ENCODE measurements at regions not wholly inside any gene's neighbourhood (a gene's known extent, or its start where the extent isn't known, plus 50 kb on each side); places are given as distances from the start of the nearest gene placed in this dataset.

DNA sequence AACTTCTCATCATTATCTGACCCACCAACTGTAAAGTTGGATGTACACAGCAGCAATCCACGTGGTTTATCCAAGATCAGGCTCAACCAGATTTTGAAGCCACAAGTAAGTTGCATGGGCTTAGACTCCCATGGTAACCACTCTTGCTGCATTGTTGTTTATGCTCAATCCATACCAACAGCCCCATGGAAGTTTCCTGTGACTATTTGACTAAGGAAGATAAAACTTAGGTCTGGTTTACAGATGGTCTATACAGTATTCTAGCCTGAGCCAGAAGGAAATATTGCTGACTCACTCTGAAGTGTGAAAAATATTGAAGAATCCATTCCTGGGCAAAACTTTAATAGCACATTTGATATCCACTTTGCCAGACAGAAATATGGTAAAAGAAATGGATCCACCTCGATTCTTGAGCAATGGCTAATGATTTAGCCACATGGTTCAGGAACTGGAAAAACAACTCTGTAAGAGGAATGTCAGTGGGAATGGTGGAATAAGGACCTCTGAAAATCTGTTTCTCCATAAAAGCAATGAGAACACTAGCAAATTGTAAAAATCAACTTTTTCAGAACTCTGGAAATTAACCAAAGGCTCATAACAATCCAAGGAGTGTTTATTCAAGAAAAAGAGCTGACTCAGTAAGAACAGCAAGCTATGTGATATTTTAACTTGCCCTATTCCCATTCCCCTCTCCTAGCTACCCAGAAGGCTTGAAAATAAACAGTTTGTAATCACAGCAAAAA lies 162.9 kb upstream of the STT3B start:
- no peaks in the 10 kb centered on the region for H3F3A ChIP-seq (replicated peaks; ENCODE audit: low read depth)
- no peak overlapping the region for H3K4me2 ChIP-seq
- no peaks in the 10 kb centered on the region; the same call in 2 of the 3 replicates for H3K9me3 Mint-ChIP-seq
- TF ChIP-seq STAT1 (IDR thresholded peaks at IDR 0.05; ENCODE audit: unreplicated experiment), result no peak
- no peak for TF ChIP-seq POLR2AphosphoS5 (IDR thresholded peaks at IDR 0.05; ENCODE audit: low read depth)
- TF ChIP-seq, protein P1, sequence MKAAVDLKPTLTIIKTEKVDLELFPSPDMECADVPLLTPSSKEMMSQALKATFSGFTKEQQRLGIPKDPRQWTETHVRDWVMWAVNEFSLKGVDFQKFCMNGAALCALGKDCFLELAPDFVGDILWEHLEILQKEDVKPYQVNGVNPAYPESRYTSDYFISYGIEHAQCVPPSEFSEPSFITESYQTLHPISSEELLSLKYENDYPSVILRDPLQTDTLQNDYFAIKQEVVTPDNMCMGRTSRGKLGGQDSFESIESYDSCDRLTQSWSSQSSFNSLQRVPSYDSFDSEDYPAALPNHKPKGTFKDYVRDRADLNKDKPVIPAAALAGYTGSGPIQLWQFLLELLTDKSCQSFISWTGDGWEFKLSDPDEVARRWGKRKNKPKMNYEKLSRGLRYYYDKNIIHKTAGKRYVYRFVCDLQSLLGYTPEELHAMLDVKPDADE (IDR thresholded peaks at IDR 0.05), result no peak
- no peak for TF ChIP-seq JUNB (IDR thresholded peaks at IDR 0.05; ENCODE audit: unreplicated experiment)
- no peak for TF ChIP-seq EZH2phosphoT487 (IDR thresholded peaks at IDR 0.05; ENCODE audit: unreplicated experiment)
- no peak for TF ChIP-seq CREB1 (CRISPR knock-in tag; IDR thresholded peaks at IDR 0.05; ENCODE audit: low read depth)
- no peak for TF ChIP-seq ZNF114 (CRISPR knock-in tag; IDR thresholded peaks at IDR 0.05)
- TF ChIP-seq, protein P2, sequence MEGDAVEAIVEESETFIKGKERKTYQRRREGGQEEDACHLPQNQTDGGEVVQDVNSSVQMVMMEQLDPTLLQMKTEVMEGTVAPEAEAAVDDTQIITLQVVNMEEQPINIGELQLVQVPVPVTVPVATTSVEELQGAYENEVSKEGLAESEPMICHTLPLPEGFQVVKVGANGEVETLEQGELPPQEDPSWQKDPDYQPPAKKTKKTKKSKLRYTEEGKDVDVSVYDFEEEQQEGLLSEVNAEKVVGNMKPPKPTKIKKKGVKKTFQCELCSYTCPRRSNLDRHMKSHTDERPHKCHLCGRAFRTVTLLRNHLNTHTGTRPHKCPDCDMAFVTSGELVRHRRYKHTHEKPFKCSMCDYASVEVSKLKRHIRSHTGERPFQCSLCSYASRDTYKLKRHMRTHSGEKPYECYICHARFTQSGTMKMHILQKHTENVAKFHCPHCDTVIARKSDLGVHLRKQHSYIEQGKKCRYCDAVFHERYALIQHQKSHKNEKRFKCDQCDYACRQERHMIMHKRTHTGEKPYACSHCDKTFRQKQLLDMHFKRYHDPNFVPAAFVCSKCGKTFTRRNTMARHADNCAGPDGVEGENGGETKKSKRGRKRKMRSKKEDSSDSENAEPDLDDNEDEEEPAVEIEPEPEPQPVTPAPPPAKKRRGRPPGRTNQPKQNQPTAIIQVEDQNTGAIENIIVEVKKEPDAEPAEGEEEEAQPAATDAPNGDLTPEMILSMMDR (conservative IDR thresholded peaks at IDR 0.05; ENCODE audit: low read depth in 2 of 2), result no peak
- TF ChIP-seq, protein P3, sequence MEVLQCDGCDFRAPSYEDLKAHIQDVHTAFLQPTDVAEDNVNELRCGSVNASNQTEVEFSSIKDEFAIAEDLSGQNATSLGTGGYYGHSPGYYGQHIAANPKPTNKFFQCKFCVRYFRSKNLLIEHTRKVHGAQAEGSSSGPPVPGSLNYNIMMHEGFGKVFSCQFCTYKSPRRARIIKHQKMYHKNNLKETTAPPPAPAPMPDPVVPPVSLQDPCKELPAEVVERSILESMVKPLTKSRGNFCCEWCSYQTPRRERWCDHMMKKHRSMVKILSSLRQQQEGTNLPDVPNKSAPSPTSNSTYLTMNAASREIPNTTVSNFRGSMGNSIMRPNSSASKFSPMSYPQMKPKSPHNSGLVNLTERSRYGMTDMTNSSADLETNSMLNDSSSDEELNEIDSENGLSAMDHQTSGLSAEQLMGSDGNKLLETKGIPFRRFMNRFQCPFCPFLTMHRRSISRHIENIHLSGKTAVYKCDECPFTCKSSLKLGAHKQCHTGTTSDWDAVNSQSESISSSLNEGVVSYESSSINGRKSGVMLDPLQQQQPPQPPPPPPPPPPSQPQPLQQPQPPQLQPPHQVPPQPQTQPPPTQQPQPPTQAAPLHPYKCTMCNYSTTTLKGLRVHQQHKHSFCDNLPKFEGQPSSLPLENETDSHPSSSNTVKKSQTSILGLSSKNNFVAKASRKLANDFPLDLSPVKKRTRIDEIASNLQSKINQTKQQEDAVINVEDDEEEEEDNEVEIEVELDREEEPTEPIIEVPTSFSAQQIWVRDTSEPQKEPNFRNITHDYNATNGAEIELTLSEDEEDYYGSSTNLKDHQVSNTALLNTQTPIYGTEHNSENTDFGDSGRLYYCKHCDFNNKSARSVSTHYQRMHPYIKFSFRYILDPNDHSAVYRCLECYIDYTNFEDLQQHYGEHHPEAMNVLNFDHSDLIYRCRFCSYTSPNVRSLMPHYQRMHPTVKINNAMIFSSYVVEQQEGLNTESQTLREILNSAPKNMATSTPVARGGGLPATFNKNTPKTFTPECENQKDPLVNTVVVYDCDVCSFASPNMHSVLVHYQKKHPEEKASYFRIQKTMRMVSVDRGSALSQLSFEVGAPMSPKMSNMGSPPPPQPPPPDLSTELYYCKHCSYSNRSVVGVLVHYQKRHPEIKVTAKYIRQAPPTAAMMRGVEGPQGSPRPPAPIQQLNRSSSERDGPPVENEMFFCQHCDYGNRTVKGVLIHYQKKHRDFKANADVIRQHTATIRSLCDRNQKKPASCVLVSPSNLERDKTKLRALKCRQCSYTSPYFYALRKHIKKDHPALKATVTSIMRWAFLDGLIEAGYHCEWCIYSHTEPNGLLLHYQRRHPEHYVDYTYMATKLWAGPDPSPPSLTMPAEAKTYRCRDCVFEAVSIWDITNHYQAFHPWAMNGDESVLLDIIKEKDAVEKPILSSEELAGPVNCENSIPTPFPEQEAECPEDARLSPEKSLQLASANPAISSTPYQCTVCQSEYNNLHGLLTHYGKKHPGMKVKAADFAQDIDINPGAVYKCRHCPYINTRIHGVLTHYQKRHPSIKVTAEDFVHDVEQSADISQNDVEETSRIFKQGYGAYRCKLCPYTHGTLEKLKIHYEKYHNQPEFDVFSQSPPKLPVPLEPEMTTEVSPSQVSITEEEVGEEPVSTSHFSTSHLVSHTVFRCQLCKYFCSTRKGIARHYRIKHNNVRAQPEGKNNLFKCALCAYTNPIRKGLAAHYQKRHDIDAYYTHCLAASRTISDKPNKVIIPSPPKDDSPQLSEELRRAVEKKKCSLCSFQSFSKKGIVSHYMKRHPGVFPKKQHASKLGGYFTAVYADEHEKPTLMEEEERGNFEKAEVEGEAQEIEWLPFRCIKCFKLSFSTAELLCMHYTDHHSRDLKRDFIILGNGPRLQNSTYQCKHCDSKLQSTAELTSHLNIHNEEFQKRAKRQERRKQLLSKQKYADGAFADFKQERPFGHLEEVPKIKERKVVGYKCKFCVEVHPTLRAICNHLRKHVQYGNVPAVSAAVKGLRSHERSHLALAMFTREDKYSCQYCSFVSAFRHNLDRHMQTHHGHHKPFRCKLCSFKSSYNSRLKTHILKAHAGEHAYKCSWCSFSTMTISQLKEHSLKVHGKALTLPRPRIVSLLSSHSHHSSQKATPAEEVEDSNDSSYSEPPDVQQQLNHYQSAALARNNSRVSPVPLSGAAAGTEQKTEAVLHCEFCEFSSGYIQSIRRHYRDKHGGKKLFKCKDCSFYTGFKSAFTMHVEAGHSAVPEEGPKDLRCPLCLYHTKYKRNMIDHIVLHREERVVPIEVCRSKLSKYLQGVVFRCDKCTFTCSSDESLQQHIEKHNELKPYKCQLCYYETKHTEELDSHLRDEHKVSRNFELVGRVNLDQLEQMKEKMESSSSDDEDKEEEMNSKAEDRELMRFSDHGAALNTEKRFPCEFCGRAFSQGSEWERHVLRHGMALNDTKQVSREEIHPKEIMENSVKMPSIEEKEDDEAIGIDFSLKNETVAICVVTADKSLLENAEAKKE (CRISPR knock-in tag; IDR thresholded peaks at IDR 0.05), result no peak
- no peak for TF ChIP-seq NANOG (IDR thresholded peaks at IDR 0.05; ENCODE audit: borderline replicate concordance)
- TF ChIP-seq EZH2 (IDR thresholded peaks at IDR 0.05; ENCODE audit: low read depth, unreplicated experiment), result no peak
- TF ChIP-seq, protein P4, sequence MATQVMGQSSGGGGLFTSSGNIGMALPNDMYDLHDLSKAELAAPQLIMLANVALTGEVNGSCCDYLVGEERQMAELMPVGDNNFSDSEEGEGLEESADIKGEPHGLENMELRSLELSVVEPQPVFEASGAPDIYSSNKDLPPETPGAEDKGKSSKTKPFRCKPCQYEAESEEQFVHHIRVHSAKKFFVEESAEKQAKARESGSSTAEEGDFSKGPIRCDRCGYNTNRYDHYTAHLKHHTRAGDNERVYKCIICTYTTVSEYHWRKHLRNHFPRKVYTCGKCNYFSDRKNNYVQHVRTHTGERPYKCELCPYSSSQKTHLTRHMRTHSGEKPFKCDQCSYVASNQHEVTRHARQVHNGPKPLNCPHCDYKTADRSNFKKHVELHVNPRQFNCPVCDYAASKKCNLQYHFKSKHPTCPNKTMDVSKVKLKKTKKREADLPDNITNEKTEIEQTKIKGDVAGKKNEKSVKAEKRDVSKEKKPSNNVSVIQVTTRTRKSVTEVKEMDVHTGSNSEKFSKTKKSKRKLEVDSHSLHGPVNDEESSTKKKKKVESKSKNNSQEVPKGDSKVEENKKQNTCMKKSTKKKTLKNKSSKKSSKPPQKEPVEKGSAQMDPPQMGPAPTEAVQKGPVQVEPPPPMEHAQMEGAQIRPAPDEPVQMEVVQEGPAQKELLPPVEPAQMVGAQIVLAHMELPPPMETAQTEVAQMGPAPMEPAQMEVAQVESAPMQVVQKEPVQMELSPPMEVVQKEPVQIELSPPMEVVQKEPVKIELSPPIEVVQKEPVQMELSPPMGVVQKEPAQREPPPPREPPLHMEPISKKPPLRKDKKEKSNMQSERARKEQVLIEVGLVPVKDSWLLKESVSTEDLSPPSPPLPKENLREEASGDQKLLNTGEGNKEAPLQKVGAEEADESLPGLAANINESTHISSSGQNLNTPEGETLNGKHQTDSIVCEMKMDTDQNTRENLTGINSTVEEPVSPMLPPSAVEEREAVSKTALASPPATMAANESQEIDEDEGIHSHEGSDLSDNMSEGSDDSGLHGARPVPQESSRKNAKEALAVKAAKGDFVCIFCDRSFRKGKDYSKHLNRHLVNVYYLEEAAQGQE (IDR thresholded peaks at IDR 0.05; ENCODE audit: unreplicated experiment), result no peak
- TF ChIP-seq ZNF331 (CRISPR knock-in tag; IDR thresholded peaks at IDR 0.05; ENCODE audit: low read depth), result no peak
- H3K4me1 ChIP-seq (ENCODE audit: insufficient read depth), result no peaks in the 10 kb centered on the region
- no peak overlapping the region for H3K4me3 Mint-ChIP-seq
- no peaks in the 10 kb centered on the region for H3K79me2 ChIP-seq (replicated peaks; ENCODE audit: insufficient read depth)
- no peak overlapping the region for H2AFZ ChIP-seq
- DNase-seq (ENCODE audit: low spot score) (no peak), ATAC-seq (no peak)
- no peaks in the 10 kb centered on the region for H4K20me1 ChIP-seq (replicated peaks; ENCODE audit: insufficient read depth)
- no peaks in the 10 kb centered on the region for H3K36me3 ChIP-seq (ENCODE audit: insufficient read depth)
- H3K36me3 Mint-ChIP-seq (ENCODE audit: low read depth), result no peaks in the 10 kb centered on the region
- H3K27ac ChIP-seq (ENCODE audit: low read depth), result no peak overlapping the region
- no peaks in the 10 kb centered on the region for H3K27me3 ChIP-seq (ENCODE audit: insufficient read depth)
- no peaks in the 10 kb centered on the region for H3K27me3 Mint-ChIP-seq (ENCODE audit: insufficient read depth, low read depth, poor library complexity)
- H3K4me3 ChIP-seq, result no peak overlapping the region
- no peak overlapping the region for H3K27ac Mint-ChIP-seq
- H3K4me1 Mint-ChIP-seq, result no peaks in the 10 kb centered on the region
- H3K9me2 ChIP-seq (ENCODE audit: insufficient read depth), result peaks cover 3% of the 10 kb centered on the region
